ENCODE measurements at regions not wholly inside any gene's neighbourhood (a gene's known extent, or its start where the extent isn't known, plus 50 kb on each side); places are given as distances from the start of the nearest gene placed in this dataset.

DNA sequence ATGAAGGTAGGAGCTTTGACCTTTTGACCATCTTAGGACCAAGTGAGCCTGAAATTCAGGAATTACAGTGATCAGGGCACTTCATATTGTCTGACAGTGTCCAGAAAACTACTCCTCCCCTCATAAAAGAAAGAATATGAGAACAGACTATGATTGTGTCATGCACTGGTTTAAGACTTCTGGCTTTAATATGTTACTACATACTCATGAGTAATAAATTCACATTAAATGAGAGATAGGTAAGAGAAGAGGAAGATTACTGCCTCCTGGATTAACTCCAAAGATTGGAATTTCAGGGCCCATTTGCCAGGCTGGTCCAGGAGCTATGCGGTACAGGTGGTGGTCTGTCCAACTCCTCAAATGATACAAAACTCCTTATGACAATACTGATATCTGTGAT lies 213.5 kb upstream of the ADRA1B start:
- DNase-seq (ENCODE audit: low spot score), result no peak

DNA sequence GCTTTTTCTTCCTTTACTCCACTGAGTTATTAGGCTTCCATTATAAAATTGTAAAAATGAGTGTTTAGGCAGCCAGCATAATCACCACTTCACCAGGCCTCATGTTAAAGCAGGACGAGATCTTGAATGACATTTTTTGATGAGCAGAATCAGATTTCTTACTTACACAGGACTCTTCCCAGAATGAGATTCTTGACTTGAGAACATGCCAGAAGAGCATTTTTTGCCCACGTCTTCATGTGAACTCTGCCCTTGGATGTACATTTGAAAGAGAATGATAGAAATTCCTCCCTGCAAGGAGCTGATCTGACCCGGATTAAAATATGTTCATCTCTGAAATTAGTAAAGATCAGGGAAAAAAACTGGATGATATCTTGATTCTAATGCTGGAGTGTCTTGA lies 212.1 kb upstream of the ADRA1B start:
- DNase-seq (ENCODE audit: low spot score), result no peak

DNA sequence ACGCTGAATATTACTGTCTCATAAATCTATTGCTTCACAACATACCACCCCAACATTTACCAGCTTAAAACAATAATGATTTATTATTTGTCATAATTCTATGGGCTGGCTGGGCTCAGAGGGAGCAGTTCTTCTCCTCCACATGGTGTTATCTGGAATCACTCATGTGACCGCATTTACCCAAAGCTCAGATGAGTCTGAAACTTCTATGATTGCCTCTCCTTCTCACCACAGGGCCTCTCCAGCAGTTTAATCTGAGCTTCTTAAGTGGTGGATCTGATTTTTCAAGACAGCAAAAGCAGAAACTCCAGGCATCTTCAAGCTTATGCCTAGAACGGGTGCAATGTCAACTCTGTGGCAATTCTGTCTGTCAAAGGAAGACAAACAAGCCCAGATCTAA lies 210.3 kb upstream of the ADRA1B start:
- DNase-seq (ENCODE audit: low spot score), result no peak

DNA sequence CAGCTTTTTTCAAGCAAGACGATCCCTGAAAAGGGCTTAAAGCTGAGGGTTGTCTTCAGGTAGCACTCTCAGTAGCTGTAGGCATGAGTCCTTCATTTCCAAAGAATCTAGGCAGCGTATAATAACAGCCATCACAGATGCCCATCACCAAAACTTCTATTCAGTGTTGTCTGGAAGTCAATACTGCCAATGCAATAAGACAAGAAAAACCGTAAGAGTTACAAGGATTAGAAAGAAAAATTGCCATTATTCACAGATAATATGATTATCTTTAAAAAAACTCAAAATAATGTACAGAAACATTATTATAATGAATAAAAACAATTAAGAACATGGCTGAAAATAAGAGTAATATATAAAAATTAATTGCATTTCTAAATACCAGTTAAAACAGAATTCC lies 208.2 kb upstream of the ADRA1B start:
- no peak for DNase-seq (ENCODE audit: low spot score)

DNA sequence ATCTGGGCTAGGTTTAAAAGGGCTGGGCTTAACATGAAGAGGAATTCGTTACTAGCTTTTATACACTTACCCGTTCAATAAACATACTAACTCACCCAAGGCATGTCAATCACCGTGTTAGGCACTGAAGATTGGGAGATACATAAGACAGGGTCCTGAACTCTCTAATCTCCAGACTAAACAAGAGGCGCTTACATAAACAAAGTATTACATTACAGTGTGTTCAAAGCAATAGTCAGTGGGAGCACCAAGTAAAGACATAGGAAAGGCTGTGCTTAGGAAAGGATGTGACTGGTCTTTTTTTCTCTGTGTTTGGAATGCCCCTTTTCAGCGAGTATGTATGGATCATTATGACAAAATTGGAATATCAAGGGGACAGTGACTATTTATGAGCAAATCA lies 203.6 kb upstream of the ADRA1B start:
- no peak for DNase-seq (ENCODE audit: low spot score)

DNA sequence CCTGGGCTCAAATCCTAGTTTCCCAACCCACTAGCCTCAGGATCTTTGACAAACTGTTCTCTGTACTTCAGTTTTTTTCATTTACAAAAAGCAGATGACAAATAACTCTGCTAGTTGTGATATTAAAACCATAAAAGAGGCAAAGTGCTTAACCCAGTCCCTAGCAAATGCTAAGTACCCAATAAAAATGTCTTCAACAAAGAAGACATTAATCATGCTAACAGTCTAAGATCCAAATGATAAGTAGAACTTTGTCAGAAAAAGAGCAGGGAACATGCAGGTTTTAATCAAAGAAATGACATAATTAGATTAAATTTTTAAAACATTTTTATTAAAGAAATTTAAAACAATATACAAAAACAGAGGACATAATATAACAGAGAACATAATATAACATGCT lies 203.0 kb upstream of the ADRA1B start:
- no peak for DNase-seq (ENCODE audit: low spot score)

- DNase-seq (ENCODE audit: low spot score), result no peak
Measured at GRCh38 chr5:159713773-159714172, 202.5 kb upstream of the ADRA1B start.

DNA sequence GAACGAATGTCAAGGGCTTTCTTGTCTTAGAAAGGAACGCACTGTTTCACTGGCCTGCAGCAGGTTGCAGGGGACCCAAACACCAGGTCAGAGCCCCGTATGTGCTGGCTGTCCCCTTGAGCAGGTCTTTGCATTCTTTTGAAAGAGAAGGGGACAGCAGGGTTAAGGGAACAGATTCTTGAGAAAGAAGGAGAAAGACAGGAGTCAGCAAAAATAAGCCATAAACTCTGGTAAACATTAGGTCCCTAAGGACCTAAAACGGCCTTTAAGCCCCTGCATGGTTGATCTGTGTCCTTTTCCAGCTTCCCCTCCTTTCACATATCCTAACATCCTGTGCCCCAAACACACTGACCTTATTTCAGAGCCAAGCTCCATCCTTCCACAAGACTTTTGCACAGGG lies 190.8 kb upstream of the ADRA1B start:
- DNase-seq (ENCODE audit: low spot score), result no peak

DNA sequence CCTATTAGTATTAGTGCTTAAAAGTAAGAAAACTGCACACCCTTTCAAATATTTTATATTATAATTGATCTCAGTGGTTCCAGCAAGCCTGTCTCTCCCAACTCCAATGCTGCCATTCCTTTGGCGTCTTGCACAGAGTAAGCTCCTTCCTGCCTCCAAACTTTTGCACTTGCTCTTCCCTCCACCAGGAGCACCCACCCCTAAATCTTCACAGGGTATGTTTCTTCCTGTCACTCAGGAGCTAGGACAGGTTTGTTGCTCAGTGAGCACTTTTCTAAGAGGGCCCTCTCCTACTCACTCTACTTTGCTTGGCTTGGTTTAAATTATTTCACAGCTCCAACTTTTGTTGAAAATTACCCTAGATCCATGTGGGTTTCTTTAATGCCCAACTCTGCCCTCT lies 189.1 kb upstream of the ADRA1B start:
- DNase-seq (ENCODE audit: low spot score), result no peak

- no peak for DNase-seq (ENCODE audit: low spot score)
Measured at GRCh38 chr5:159730285-159730684, 186.0 kb upstream of the ADRA1B start.

- peak; percentile 17 for DNase-seq (ENCODE audit: low spot score)
Measured at GRCh38 chr5:159732220-159732619, 184.1 kb upstream of the ADRA1B start.

GRCh38 chr5:159734366-159734765 lies 181.9 kb upstream of the ADRA1B start:
- DNase-seq (ENCODE audit: low spot score), result no peak

- DNase-seq (ENCODE audit: low spot score), result no peak
Measured at GRCh38 chr5:159735036-159735435, 181.2 kb upstream of the ADRA1B start.

DNA sequence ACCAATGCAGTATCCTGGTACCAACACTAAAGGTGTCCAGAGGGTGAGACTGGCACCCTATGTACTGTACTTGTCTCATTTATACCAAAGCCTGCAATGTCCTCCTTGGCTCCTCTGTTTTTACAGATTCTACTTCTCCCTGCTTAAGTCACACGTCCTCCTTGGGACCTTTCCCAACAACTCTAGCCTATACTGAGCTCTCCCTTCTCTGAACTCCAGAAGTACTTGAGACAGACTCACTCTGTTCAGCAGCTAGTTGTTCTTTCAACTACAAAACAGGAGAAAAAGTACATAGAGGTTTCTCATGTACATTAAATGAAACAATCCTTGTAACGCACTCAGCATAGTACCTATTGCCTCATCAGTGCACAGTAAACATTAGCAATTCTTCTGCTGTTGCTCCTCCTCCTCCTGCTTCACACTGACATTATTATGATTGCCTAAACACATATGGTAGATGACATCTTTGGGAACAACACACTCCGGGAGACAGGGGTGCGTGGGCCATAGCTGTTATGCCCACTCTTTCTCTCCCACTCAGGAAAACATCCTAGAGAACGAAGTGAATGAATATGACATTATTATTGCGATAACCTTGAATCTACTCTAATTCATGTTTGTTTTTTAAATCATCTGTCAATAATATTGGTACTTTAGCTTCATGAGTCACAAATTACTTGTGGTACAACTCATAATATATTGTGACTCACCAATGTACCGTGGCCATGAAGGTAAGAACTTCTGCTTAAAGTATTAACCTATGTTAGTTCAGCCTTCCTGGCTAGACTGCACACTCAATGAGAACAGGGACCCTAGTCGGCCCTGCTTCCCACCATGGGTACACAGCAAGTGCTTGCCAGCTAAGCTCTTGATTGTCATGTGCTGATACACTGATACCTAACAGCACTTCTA lies 180.3 kb upstream of the ADRA1B start:
- no peak for DNase-seq (ENCODE audit: low spot score)

- DNase-seq (ENCODE audit: low spot score), result no peak
Measured at GRCh38 chr5:159736844-159737243, 179.4 kb upstream of the ADRA1B start.

GRCh38 chr5:159737263-159737662 lies 179.0 kb upstream of the ADRA1B start:
- no peak for DNase-seq (ENCODE audit: low spot score)

DNA sequence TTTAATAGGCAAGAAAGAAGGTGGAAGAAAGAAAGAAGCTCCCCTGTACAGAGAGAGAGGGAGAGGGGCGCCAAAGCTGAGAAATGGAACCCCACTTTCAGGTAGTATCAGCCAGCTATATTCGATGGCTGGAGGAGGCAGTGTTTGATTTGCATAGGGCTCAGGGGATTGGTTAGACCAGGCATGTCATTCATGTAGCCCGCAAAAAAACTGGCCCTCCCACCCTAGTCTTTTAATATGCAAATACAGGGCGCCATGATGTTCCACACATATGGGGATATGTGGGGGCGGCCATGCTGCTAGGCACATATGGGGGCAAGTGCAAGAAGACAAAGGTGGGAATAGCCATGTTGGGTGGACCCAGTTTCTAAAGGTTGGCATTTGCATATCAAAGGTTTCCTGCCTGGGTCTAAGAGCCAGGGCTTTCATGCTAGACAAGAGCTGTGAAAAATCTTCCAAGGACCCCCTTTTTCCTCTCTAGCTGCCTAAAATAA lies 174.4 kb upstream of the ADRA1B start:
- DNase-seq (ENCODE audit: low spot score), result no peak

DNA sequence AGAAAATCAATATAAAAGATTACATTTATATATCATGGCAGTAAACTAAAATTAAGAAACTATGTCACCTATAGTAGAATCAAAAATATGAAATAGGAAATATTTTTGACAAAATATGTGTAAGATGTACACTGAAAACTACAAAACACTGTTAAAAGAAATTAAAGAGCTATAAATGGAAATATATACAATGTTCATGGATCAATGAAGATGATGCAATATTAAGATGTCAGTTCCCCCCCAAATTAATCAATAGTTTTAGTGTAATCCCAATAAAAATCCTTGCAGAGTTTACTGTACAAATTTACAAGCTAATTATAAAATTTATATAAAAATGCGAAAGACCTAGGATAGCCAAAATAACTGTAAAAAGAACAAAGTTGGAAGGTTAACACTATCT lies 173.0 kb upstream of the ADRA1B start:
- no peak for DNase-seq (ENCODE audit: low spot score)

DNA sequence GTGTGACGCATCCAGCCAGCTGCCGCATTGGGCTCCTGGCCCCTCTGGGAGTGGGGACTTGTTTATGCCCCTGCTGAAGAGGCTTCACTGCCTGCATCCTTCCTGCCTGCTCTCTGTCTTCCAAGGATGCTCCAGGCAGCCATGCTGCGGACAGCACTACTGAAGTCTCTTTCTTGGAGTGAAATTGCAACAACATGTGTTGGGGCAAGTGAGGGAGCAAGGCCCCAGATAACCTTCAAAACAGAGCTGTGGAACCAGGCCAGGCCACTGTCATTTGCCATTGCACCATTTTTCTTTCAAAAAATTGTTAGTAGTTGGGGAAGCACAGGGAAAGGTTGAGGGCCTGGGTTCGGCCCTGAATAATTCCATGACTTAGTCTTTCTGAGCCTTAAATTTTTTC lies 169.6 kb upstream of the ADRA1B start:
- DNase-seq (ENCODE audit: low spot score), result no peak

DNA sequence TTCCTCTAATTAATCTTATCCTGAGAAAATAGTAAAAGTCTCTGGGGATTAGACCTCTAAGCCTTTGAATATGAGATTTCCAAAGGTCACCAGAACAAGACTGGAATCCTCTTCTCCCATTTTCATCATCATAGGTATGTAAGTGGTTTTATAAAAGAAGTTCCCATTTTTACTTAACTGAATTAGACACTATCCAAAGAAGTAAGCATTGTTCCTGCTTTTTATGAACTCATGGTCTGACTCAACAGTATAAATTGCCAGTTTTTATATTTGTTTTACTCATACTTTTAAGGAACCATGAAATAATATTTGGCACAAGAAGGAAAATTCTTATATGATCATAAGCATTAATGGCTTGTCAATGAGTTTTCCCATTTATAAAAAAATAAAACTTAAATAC lies 167.1 kb upstream of the ADRA1B start:
- DNase-seq (ENCODE audit: low spot score), result no peak

GRCh38 chr5:159750226-159750625 lies 166.1 kb upstream of the ADRA1B start:
- no peak for DNase-seq (ENCODE audit: low spot score)

GRCh38 chr5:159751459-159751858 lies 164.8 kb upstream of the ADRA1B start:
- DNase-seq (ENCODE audit: low spot score), result no peak

GRCh38 chr5:159752622-159753275 lies 163.5 kb upstream of the ADRA1B start:
- DNase-seq (ENCODE audit: low spot score), result no peak

DNA sequence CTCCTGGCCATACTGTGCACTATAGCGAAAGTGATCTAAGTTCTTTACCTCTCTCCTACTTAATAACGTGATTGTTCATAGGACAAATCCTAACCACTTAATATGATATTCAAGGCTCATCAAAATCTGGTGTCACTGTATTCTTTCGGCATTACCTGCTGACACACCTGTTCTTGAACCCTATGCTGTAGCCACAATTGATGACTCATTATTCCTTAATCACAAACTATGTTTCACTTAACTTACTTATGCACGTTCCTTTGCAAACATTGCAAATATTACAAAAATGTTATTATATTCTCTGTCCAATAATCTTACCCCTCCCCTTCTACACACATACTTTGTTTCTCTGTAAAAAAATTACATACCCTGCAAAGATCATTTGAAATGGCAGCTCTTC lies 158.1 kb upstream of the ADRA1B start:
- DNase-seq (ENCODE audit: low spot score), result no peak

Measured in AG08396 (cell line).